ENCODE measurements at regions not wholly inside any gene's neighbourhood (a gene's known extent, or its start where the extent isn't known, plus 50 kb on each side); places are given as distances from the start of the nearest gene placed in this dataset.
A peak's percentile ranks its signal among the peaks of the same experiment; 100 is the strongest.

DNA sequence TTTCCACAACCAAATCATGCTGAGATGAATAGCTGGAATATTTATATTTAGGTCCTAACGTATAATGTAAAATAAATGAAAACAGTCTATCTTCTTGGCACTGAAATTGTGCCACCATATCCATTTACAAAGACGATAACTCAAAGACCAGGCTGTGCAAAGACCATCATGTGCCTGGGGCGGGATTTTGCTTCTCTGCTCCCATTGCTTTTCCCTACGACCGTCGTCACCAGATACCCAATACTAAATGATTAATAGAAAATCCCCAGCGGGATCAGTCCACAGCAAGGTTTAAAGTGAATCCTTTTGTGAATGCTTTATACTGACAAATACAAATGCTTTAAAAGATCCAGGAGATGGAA is 194.3 kb upstream of the ARL4C start:
- Histone ChIP-seq H3K4me3 (ENCODE audit: low read length, poor library complexity, severe bottlenecking) (peak overlapping the region; percentile 19), H2AFZ (ENCODE audit: low read length) (peak overlapping the region; percentile 26; the same call in 1 of the 2 replicates), H3K27me3 (ENCODE audit: insufficient read depth, low read length, poor library complexity, severe bottlenecking) (no peaks in the 10 kb centered on the region), H3K79me2 (ENCODE audit: insufficient read depth, low read length) (no peaks in the 10 kb centered on the region), H4K20me1 (ENCODE audit: insufficient read depth, low read length, poor library complexity, severe bottlenecking) (no peaks in the 10 kb centered on the region), H3K4me2 (ENCODE audit: low read depth, low read length, poor library complexity, severe bottlenecking) (peak overlapping the region; percentile 35), H3F3A (ENCODE audit: low read depth) (no peaks in the 10 kb centered on the region), H3K4me1 (ENCODE audit: insufficient read depth, low read length, poor library complexity, severe bottlenecking) (peaks cover 64% of the 10 kb centered on the region), H3K9ac (ENCODE audit: low read depth, low read length, poor library complexity, severe bottlenecking) (peak overlapping the region; percentile 79), H3K9me2 (replicated peaks; ENCODE audit: low read depth, low read length) (no peaks in the 10 kb centered on the region), H3K36me3 (ENCODE audit: insufficient read depth, low read length) (no peaks in the 10 kb centered on the region), H3K9me3 (ENCODE audit: insufficient read depth, low read depth, low read length) (peaks cover 8% of the 10 kb centered on the region)
- TF ChIP-seq EZH2phosphoT487 (IDR thresholded peaks at IDR 0.05; ENCODE audit: borderline replicate concordance) (no peak), CTCF (conservative IDR thresholded peaks at IDR 0.05; ENCODE audit: low read length) (no peak)

DNA sequence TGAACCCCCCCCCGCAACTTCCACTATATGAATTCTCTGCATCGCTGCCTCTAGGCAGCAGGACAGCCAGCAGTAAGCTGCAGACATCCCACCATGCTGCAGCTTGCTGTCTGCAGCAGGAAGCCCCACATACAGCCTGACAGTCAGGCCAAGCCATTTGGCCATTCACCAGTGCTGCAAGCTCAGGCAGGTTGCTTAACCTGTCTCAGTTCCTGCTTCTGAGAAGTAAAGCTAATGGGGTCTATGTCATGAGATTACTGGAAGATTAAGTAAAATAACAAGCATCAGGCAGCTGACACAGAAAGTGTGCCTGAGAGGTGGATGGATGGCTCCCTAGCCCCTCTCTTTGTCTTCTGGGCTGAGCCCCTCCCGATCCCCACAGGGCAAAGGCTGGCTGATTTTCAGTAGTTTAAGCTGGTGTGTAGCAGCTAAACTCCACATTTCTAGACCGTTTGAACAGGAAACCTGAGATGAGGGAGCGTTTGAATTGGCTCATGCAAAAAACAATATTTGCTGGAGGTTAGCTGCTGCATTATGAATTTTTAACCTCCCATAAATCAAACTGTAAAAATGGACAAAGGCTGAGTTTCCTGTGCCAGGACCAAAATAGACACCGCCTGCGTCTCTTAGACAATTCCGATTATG is 193.8 kb upstream of the ARL4C start:
- Histone ChIP-seq H3K9me3 (ENCODE audit: insufficient read depth, low read depth, low read length) (peaks cover 3% of the 10 kb centered on the region; the same call in 1 of the 2 replicates), H3K4me1 (ENCODE audit: insufficient read depth, low read length, poor library complexity, severe bottlenecking) (peaks cover 64% of the 10 kb centered on the region), H3K4me2 (ENCODE audit: low read depth, low read length, poor library complexity, severe bottlenecking) (peak overlapping the region; percentile 35), H3K27me3 (ENCODE audit: insufficient read depth, low read length, poor library complexity, severe bottlenecking) (no peaks in the 10 kb centered on the region), H4K20me1 (ENCODE audit: insufficient read depth, low read length, poor library complexity, severe bottlenecking) (no peaks in the 10 kb centered on the region), H2AFZ (ENCODE audit: low read length) (peak overlapping the region; percentile 26; the same call in 1 of the 2 replicates), H3K4me3 (ENCODE audit: low read length, poor library complexity, severe bottlenecking) (peak overlapping the region; percentile 19), H3K9ac (ENCODE audit: low read depth, low read length, poor library complexity, severe bottlenecking) (peak overlapping the region; percentile 79), H3K36me3 (ENCODE audit: insufficient read depth, low read length) (no peaks in the 10 kb centered on the region), H3K9me2 (replicated peaks; ENCODE audit: low read depth, low read length) (no peaks in the 10 kb centered on the region), H3K79me2 (ENCODE audit: insufficient read depth, low read length) (no peaks in the 10 kb centered on the region), H3F3A (ENCODE audit: low read depth) (no peaks in the 10 kb centered on the region)
- TF ChIP-seq CTCF (conservative IDR thresholded peaks at IDR 0.05; ENCODE audit: low read length) (no peak), EZH2phosphoT487 (IDR thresholded peaks at IDR 0.05; ENCODE audit: borderline replicate concordance) (no peak)

DNA sequence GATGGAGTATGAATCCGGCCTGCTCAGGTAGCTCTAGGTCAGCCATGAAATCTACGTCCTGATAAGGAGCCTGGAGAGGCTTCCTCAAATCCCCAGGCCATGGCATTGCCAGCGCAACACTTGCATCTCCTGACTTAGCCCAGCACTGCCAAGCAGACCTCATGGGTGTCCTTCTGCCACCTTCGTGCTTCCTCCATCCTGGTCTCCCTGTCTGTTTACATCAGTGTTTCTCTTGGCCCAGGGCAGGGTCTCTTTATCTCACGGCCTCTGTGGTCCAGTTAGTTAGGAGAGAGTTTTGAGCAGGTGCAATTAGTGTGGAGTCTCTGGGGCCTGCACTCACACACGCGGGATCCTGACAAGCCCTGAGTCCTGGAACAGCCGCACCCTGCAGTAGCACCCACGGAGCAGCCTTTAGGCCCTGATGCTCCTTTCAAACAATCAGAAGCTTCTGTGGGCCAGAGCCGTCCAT is 193.1 kb upstream of the ARL4C start:
- TF ChIP-seq EZH2phosphoT487 (IDR thresholded peaks at IDR 0.05; ENCODE audit: borderline replicate concordance): no peak
- no peak for TF ChIP-seq CTCF (conservative IDR thresholded peaks at IDR 0.05; ENCODE audit: low read length)

More for the DNA sequence above, 193.1 kb upstream of the ARL4C start:
- Histone ChIP-seq H4K20me1 (ENCODE audit: insufficient read depth, low read length, poor library complexity, severe bottlenecking) (no peaks in the 10 kb centered on the region), H3K79me2 (ENCODE audit: insufficient read depth, low read length) (no peaks in the 10 kb centered on the region), H3K27me3 (ENCODE audit: insufficient read depth, low read length, poor library complexity, severe bottlenecking) (no peaks in the 10 kb centered on the region), H3K4me2 (ENCODE audit: low read depth, low read length, poor library complexity, severe bottlenecking) (peak overlapping the region; percentile 35), H3K4me3 (ENCODE audit: low read length, poor library complexity, severe bottlenecking) (peak overlapping the region; percentile 19), H3F3A (ENCODE audit: low read depth) (no peaks in the 10 kb centered on the region), H3K9me3 (ENCODE audit: insufficient read depth, low read depth, low read length) (no peaks in the 10 kb centered on the region), H3K9me2 (replicated peaks; ENCODE audit: low read depth, low read length) (no peaks in the 10 kb centered on the region), H2AFZ (ENCODE audit: low read length) (no peak overlapping the region), H3K36me3 (ENCODE audit: insufficient read depth, low read length) (no peaks in the 10 kb centered on the region), H3K9ac (ENCODE audit: low read depth, low read length, poor library complexity, severe bottlenecking) (peak overlapping the region; percentile 79), H3K4me1 (ENCODE audit: insufficient read depth, low read length, poor library complexity, severe bottlenecking) (peaks cover 63% of the 10 kb centered on the region)

All from Loucy (cell line).